T-helper 1 cell treated with Interleukin-12 subunit alpha and Interleukin-12 subunit beta and Interleukin-4 antibody, amounts not matched to agents 30 ng/mL and 1 ng/mL, for 36 hours (primary cell): ENCODE measurements at regions not wholly inside any gene's neighbourhood (a gene's known extent, or its start where the extent isn't known, plus 50 kb on each side); places are given as distances from the start of the nearest gene placed in this dataset.

Source experiments
- intact Hi-C: fragments of 100-400 bp; cut with micrococcal nuclease; formaldehyde crosslinking; loops from one replicate; pipeline ENCODE4 v1.15.1; 2024

DNA sequence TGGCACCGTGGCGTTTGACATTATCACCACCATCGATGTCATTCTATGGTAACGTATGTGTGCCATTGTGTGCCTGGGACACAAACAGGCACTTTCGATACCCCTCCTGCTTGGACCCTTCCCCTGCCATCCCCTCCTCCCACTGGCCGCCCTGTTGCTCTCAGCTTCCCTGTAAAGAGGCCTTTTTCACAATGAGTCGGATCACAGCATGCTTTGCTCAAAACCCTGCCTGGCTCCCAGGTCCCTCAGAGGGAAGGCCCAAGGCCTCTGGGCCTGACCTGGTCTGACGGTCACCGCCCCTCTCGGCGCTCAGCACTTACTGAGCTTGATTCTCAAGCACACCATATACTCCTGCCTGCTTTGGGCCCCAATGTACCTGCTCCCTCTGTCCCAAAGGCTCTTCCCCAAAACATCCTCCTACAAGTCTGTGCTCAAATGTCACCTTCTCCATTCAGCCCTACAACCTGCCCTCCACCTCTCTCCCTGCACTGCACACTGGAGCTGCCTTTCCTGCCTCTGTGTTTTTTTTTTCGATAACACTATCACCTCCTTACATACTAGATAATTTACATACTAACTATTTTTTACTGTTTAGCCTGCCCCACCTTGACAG is 303.8 kb downstream of the SOX9 start:
- intact Hi-C loops = no loop called here

DNA sequence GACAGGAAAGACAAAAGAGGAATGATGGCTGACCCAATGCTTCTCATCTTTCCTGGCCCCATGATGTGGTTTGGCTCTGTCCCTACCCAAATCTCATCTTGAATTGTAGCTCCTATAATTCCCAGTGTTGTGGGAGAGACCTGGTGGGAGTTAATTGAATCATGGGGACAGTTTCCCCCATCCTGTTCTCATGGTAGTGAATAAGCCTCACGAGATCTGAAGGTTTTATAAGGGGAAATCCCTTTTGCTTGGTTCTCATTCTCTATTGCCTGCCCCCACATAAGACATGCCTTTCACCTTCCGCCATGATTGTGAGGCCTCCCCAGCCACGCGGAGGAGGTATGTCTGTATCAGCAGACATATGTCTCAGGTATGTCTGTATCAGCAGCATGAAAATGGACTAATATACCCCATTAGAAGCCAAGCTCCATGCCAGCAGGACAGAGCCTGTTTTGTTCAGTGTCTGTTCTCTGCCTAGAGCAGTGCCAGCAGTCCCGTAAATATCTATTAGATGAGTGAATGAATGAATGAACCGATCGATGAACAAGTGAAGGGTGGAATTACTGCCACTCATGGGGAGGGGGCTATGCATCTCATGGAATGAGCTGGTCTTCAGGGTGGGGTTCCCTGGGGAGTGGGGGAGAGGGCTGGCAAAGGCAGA is 304.4 kb downstream of the SOX9 start:
- intact Hi-C loops = no loop called here

DNA sequence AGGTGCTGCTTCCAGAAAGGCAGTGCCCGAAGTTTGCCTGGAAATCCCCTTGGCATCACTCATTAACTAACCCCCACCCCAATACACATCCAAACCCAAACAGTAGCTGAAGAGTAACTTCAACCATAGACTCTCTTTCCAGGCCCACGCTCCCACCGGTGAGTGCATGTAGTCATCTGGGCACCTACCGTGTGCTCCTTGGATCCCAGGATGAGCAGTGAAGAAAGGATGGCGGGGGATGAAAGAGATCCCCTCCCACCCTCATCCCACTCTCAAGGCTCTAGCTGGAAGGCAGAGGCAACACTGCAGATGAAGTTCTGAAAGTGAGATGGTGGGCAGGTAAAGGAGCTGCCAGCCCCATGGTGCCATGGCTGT is 305.0 kb downstream of the SOX9 start:
- intact Hi-C loops = no loop called here

DNA sequence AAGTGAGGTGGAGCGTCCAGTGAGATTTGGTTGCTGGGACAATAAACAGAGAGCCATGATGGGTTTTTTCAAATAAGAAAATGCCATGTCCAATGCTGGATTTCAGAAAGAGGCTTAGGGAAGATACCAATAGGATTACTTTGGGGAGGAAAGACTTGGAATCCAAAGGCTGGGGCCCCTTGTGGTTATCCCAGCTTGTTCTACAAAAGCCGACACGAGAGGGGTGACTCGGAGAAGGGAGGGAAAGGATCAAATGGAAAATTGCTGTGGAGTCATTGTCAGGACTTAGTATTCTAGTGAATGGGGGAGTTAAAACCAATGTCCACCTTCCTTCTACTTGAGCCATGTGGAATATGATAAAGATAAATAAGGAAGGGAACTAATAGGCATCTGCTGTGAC is 305.5 kb downstream of the SOX9 start:
- intact Hi-C loops = no loop called here

DNA sequence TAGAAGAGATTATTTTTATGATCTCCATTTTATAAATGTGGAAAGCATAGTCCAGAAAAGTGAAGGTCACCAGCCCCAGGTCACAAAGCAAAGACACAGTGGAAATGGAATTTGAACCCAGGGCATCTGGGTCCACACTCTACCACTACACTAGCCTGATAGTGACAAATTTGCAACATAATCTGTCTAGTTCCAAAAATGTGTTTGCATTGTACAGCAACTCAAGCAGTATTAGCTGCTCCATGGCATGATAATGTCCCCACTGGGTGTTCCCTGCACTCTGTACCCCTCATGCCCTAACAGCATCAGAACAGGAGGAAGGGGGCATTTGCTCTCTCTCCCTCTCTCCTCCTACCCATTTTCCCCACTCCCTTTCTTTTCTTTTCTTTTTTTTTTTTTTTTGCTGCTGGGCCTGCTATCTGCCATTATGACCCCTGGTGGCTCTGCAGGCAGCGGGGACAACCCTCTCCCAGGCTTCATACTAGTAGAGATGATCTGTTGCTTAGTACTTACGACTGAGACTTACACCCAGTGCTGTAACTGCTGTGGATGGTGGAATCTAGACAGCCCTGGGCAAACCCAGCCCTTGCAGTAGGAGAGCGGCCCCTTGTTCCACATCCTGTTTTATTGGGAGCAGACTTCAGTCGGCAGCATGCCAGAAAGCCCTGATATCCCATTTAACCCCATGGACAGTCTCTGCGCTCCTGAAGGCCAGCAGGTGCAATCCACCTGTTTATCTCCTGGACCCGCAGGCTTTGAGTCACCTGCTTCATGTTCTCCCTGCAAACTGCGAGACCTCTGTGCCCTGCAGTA is 306.3 kb downstream of the SOX9 start:
- intact Hi-C loops = no loop called here

DNA sequence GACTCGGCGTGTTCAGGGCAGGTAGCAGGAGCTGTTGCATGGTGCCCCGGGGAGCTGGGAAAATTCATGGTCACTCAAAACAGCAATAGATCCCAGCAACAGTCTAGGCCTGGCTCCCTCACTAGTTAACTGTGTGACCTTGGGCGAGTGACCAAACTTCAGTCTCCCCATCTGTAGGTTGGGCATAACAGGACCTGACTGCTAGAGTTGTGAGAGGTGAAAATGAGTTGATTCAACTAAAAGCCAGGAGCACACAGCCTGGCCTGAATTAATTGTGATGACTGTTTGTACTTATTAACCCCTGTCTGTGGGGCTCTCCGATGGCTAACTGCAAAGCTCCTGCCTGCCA is 306.9 kb downstream of the SOX9 start:
- intact Hi-C loops = no loop called here

DNA sequence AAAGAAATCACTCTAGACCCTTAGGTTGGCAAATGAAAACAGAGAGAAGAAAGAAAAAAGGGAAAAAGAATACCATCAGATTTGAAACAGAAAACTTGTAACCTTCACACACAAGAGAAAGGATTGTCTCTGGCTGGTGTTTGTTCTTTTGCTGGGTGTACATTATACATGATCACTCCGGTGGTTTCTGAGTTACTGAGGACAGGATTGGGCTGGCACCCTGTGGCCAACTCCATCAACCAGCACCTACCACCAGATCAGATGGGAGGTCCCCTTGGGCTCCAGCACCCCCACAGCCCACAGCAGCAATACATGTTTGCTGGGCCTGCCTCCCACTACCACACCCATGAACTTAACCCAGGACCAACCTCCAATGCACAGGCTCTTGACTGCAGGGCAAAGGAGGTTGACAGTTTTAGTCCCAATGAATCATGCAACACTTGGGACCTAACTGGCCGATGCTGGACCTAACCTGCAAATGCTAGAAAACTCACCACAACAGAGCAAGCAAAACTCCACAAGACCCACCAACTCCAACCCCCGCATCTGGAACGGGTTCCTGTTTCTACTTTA is 308.3 kb downstream of the SOX9 start:
- intact Hi-C loops = no loop called here

DNA sequence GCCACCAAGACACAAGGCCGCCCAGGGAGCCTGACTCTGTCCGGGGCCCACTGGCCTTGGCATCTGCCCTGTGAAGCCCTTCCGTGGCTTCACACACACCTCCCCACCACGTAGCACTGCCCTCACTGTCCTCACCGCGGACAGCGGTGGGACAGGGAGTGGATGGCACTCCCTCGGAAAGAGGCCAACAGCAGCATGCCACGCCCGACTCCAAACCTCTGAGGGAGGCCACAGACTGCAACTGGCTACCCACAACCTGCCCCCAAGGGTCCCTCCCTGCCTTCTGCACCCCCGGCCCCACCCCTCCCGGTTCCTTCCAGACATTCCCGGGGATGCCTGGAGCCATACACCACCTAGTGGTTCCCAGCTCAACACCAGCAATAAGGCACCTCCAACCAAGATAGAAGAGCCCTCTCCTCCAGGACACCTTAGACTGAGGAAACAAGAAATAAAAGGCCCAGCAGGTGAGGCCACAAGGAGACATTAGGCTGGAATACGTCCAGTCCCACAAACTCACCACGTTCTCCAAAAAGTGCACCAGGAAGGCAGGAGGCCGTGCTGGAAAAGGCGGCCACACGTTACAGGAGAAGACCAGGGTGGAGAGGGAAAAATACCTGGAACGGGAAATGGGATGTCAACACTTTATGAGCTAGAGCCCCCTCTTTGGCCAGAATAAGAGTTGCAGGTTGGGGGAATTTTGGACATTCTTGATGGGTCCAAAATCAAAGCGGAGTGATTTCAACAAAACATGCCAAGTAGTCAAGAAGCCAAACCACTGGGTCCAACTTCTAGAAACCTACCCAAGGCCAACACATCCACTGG is 310.0 kb downstream of the SOX9 start:
- intact Hi-C loops = no loop called here

DNA sequence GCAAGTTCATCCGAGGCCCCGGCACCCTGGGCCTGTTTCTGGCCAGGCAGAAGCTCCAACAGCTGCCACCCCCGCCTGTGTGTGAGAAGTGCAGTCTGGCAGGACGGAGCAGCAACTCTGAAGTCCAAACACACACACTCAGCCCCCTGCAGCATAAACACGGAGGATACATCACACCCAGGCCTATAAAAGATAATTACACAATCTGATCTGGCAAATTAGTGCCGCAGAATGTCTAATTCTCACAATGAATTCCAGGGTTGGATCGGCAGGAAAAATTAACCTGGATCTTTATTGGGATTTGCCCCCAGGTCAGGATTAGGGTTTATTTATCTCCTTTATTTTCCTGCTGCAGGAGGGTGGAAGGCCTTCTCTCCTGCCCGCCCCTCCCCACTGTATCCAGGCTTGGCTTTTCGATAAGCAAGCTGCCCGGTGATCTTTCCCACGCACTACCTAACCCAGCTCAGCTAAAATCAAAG is 311.4 kb downstream of the SOX9 start:
- intact Hi-C loops = no loop called here

DNA sequence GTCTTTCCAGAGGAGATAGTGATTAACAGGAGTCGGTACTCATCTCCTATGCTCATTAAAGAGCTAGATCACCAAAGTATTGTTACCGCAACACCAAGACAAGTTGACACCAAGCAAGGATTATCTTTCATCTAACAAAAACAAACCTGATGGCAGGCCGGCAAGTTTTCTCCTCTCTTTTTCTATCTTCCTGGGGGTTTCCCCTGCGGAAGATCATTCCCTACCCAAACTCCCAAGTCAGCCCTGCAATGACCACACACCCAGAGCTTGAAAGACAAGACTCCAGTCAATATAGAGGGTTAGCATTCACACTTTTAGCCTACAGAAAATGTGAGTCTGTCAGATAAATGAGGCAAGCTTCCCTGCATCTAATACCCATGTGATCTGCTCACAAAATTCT is 312.1 kb downstream of the SOX9 start:
- intact Hi-C loops = no loop called here

DNA sequence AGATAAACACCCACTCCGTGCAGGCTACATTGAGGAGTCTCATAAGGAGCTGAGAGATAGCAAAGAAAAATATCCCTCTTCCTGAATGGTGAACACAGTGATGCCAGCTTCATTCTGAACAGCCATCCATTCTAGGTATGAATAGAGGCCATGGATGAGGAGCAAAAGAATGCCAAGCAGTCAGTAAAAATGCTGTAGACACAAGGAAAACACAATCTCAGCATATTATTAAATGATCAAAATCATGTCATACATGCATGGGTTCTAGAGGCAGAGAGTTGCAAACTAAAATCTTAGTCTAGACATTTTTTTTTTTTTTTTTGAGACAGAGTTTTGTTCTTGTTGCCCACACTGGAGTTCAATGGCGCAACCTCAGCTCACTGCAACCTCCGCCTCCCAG is 313.0 kb downstream of the SOX9 start:
- intact Hi-C loops = no loop called here

DNA sequence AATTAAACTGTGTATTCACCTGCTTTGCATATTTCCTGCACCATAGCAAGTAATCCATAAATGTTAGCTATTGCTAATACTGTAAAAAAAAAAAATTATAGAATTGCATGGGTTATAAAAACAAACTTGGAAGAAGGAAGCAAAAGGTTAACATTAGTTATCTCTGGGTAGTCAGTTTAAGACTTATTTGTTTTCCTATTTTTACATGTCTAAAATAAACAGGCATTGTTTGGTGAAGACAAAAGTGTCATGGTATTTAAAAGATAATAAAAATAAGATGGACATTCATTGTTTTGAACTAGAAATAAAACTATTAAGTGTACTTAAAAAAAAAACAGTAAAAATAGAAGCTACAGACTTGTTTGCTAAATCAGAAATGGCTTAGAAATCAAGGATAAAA is 313.8 kb downstream of the SOX9 start:
- intact Hi-C loops = no loop called here

DNA sequence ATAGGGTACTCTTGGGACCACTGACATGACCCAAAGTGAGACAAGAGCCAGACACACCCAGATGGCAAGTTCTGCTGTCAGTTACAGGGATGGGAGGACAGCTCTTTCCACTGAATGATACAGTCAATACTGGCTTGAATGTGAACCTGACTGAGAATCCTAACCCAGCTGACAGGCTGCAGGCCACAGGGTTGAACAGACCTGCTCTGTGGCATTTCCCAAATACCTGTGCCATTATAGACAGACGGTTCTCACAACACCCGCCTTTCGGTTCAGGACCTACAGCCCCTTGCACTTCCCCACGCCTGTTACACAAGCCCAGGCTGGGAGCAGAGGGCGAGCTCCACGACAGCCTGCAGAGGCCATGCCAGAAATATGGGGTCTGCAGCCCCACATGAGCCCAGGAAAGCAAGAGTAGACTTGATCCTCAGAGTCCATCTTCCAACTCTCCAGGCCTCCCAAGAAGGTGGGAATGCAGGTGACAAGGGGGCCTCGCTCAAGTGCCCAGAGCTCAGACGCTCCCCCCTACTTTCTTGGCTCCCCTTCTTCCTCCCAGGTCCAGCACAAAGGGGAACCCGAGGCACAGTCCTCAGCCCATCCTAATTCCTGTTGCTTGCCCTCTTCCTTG is 314.3 kb downstream of the SOX9 start:
- intact Hi-C loops = no loop called here

DNA sequence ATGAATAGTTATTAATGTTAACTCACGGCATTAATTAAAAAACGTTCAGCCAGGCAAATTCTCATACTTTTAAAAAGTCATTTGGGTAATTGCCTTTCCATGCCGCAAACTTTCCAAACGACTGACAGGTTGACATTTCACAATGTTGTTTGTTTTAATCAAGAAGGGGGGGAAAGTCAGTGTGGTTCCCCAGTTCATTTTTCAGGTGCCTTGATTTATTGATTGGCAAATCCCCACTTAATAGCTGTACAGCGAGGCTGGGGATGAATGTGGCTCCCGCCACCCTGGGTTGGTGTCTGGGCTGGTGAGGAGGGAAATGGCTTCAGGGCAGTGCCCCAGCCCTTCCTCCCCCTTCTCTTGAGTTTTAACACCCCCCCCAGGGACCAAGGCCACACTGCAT is 318.0 kb downstream of the SOX9 start:
- intact Hi-C loops = no loop called here

DNA sequence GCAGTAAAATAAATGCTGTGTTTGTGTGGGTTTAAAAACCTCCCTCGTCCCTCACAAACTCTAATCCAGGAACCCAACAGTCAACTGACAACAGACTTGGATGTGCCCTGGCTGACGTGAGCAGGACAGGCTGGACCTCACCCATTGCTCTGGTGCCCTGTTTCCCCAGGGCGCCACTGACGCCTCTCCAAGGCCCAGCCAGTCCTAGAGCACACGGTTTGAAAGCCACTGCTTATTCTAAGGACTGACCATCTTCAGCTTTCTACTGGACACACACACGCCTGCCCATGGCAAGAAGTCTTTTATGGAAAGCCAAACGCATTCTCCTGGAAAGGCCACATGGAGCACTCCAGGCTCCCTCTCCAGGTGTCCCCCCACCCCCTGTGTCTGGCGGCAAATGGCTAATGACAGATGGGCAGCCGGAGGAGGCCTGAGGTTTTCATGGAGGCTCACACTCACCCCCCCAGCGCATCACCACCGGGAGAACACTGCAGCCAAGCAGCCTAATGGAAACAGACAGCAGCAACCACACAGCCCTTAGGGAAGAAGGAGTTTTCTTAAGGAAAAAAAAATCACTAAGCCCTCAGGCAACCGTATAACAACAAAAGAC is 319.2 kb downstream of the SOX9 start:
- intact Hi-C loops = no loop called here

DNA sequence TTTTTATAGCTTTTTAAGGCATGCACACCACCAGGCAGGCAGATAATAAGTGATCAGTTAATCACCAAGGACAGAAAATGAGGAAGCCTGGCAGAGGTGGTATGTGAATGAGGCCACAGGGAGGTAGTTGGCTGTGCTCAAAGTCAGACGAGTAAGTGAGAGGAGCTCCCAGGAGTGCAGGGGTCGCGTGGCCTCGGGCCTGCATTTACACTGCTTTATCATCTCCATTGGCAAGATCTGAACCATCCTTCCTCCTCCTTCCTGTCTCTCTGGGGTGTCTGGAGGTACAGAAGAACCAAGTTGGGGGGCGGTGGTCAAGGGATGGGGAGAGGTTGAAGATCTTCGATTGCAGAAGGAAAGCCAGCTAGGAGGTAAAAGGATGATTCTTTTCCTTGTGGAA is 320.1 kb downstream of the SOX9 start:
- intact Hi-C loops = no loop called here

DNA sequence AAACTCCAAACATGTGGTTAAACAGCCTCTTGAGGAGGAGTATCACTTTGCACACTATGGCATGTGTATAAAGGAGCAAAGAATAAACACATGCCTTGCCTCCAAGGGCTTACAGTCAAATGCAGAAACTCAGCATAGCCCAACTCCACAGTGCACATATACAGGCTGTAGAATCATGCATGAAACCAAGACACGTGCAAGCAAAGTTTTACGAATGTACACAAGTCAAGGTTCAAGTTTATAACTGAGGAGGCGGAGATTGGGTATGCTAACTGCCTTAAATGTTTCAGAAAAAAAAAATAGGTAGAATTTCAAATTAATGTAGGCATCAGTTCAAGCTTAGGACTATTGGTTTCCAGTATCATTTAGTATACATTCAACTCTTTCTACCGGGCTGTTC is 321.1 kb downstream of the SOX9 start:
- intact Hi-C loops = no loop called here

DNA sequence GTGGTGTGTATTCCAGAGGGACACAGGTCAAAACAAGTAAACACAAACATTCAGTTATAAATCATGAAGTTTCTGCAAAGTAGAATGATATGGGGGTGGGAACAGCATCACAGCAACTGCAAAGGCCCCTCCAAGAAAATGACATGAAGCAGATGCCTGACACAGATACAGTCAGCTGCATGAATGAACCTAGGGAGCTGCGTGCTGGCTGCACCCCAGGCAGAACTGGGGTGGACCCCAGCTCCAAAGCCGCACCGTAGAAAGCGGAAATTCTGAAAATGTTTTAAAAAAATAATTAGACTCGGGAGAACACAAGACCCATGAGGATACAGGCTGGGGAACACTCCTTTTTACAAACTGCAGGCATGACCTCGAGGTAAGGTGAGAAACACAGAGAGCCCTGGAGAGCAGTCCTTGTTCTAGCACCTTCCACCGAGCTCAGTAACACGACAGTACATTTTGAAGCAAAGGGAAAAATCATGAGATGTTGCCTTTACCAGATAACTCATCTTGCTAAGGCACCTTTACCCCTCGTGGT is 323.8 kb downstream of the SOX9 start:
- intact Hi-C loops = no loop called here

DNA sequence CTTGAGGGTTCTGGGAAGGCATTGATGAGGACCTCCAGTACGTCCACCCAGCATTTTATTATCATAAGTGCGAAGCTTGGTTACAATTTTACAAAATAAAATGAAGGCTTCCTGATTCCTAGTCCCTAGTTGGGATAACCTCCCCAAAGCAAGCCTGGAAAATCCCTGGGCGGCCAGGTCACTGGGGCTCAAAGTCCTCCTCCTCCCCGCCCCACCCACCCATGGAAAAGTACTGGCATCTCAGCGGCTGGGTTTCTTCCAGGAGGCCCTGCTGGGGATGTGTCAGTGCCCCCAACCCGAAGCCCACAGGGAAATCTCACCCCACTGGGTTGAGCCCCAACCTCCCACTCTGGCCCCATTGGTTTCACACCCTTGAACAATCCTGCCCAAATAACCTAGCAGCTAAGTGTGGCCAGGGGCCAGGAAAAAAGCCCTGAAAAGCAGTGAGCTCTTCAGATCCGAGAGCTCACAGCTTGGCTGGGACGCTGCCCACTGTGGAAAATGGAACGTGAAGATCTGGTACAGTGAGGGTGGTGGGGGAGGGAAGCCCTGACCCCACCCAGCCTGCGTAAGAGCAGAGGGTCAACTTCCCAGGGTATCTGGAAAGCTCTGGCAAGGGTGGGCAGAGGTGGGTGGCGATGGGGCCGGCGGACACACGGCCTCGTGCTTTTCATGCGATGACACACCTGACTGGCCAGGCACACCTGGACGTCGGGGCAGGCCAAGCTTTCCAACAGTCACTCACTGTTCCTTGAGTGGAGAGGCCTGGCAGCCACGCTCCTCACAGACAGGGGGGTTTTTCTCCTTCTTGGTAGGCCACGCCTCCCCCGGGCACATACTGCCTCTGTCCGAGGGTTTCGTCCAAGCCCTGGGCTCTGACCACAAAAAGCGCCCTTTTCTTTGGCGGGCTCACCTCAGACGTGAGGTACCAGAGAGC is 324.5 kb downstream of the SOX9 start:
- intact Hi-C loops = no loop called here
